Effector CD8-positive, alpha-beta T cell (primary cell): ENCODE measurements at regions not wholly inside any gene's neighbourhood (a gene's known extent, or its start where the extent isn't known, plus 50 kb on each side); places are given as distances from the start of the nearest gene placed in this dataset.
"Not testable (repeated sequence)": the region's sequence is repeated elsewhere in the genome, so short reads cannot be mapped to it uniquely, and the experiment has no call there.

Experiments
- DNase-seq: peaks from one replicate; lab custom pipeline; 2025; lab: John Stamatoyannopoulos, UW

- DNase-seq, result no peak
These were observed 296.6 kb downstream of the ADGRD1 start for GRCh38 chr12:131250028-131250950.

- no peak for DNase-seq
These were observed 297.2 kb downstream of the ADGRD1 start for GRCh38 chr12:131250951-131251315.

GRCh38 chr12:131251336-131252101 is 297.8 kb downstream of the ADGRD1 start:
- no peak for DNase-seq

- no peak for DNase-seq
These were observed 299.8 kb downstream of the ADGRD1 start for GRCh38 chr12:131253376-131254026.

- no peak for DNase-seq
These were observed 300.7 kb downstream of the ADGRD1 start for GRCh38 chr12:131254374-131254773.

- no peak for DNase-seq
These were observed 304.7 kb downstream of the ADGRD1 start for GRCh38 chr12:131258398-131258797.

- DNase-seq, result no peak
These were observed 306.7 kb downstream of the ADGRD1 start for GRCh38 chr12:131260251-131260905.

GRCh38 chr12:131260954-131261353 is 307.2 kb downstream of the ADGRD1 start:
- DNase-seq, result no peak

- no peak for DNase-seq
These were observed 308.2 kb downstream of the ADGRD1 start for GRCh38 chr12:131261906-131262305.

- DNase-seq, result no peak
These were observed 309.9 kb downstream of the ADGRD1 start for GRCh38 chr12:131263626-131264025.

GRCh38 chr12:131264635-131265034 is 310.9 kb downstream of the ADGRD1 start:
- DNase-seq, result no peak

- DNase-seq, result no peak
These were observed 313.1 kb downstream of the ADGRD1 start for GRCh38 chr12:131266591-131267467.

- DNase-seq, result no peak
These were observed 313.9 kb downstream of the ADGRD1 start for GRCh38 chr12:131267576-131267975.

GRCh38 chr12:131268123-131268522 is 314.4 kb downstream of the ADGRD1 start:
- not testable (repeated sequence) for DNase-seq

- DNase-seq, result not testable (repeated sequence)
These were observed 314.9 kb downstream of the ADGRD1 start for GRCh38 chr12:131268571-131268970.

GRCh38 chr12:131269551-131269950 is 315.8 kb downstream of the ADGRD1 start:
- DNase-seq, result no peak

- DNase-seq, result not testable (repeated sequence)
These were observed 316.3 kb downstream of the ADGRD1 start for GRCh38 chr12:131269977-131270376.

- DNase-seq, result no peak
These were observed 318.0 kb downstream of the ADGRD1 start for GRCh38 chr12:131271724-131272123.

GRCh38 chr12:131272283-131272814 is 318.6 kb downstream of the ADGRD1 start:
- DNase-seq, result not testable (repeated sequence)

- DNase-seq, result no peak
These were observed 319.7 kb downstream of the ADGRD1 start for GRCh38 chr12:131273291-131273845.
